PC-9 (cell line): ENCODE measurements at regions not wholly inside any gene's neighbourhood (a gene's known extent, or its start where the extent isn't known, plus 50 kb on each side); places are given as distances from the start of the nearest gene placed in this dataset.

Source experiments
- CTCF ChIP-seq: fragments of 200-600 bp; sonication (generic); conservative IDR thresholded peaks from 2 replicates; pipeline ENCODE4 v1.6.1; 2017; ENCODE audit warnings: mixed run types, antibody characterized with exemption, mild to moderate bottlenecking, moderate library complexity
- EZH2 ChIP-seq: fragments of 200-600 bp; sonication (generic); IDR thresholded peaks from 2 replicates; pipeline ENCODE4 v1.8.0; 2017; ENCODE audit warnings: antibody characterized with exemption, low read depth

- TF ChIP-seq CTCF (no peak), EZH2 (no peak)
These were observed 434.6 kb upstream of the GNPDA2 start for GRCh38 chr4:45160951-45161350.
